ENCODE measurements at regions not wholly inside any gene's neighbourhood (a gene's known extent, or its start where the extent isn't known, plus 50 kb on each side); places are given as distances from the start of the nearest gene placed in this dataset.
"Not testable (repeated sequence)": the region's sequence is repeated elsewhere in the genome, so short reads cannot be mapped to it uniquely, and the experiment has no call there.

- no peak for DNase-seq
These were observed 60.9 kb upstream of the EEF2KMT start for GRCh38 chr16:5158494-5158893.

- DNase-seq, result not testable (repeated sequence)
These were observed 58.9 kb upstream of the EEF2KMT start for GRCh38 chr16:5156486-5156885.

- DNase-seq, result not testable (repeated sequence)
These were observed 56.4 kb upstream of the EEF2KMT start for GRCh38 chr16:5154006-5154405.

- DNase-seq, result not testable (repeated sequence)
These were observed 53.8 kb upstream of the EEF2KMT start for GRCh38 chr16:5151409-5151808.

Measured in stimulated activated CD4-positive, alpha-beta T cell treated with anti-CD3 and anti-CD28 coated beads, Interleukin-4, amount 100 ng/mL, for 24 hours (primary cell).